ENCODE measurements at regions not wholly inside any gene's neighbourhood (a gene's known extent, or its start where the extent isn't known, plus 50 kb on each side); places are given as distances from the start of the nearest gene placed in this dataset.

GRCh38 chr9:111175350-111175749 is 137.1 kb upstream of the LPAR1 start:
- POLR2A ChIA-PET = no interaction called here
- no peak for DNase-seq (ENCODE audit: low spot score)
- H3K36me3 Mint-ChIP-seq = no peaks in the 10 kb centered on the region; the same call in 1 of the 2 replicates
- H3K27me3 Mint-ChIP-seq (ENCODE audit: low read depth) = no peaks in the 10 kb centered on the region
- TF ChIP-seq MYBL2 (CRISPR knock-in tag; IDR thresholded peaks at IDR 0.05) = no peak
- no peak for TF ChIP-seq SMAD4 (CRISPR knock-in tag; IDR thresholded peaks at IDR 0.05)
- TF ChIP-seq NFE2L1 (CRISPR knock-in tag; IDR thresholded peaks at IDR 0.05) = no peak
- TF ChIP-seq ZNF138 (CRISPR knock-in tag; conservative IDR thresholded peaks at IDR 0.05) = no peak
- TF ChIP-seq ELF4 (CRISPR knock-in tag; IDR thresholded peaks at IDR 0.05; ENCODE audit: low read depth) = no peak
- TF ChIP-seq ZNF232 (CRISPR knock-in tag; IDR thresholded peaks at IDR 0.05) = no peak
- no peak for TF ChIP-seq TEAD4 (CRISPR knock-in tag; IDR thresholded peaks at IDR 0.05)
- no peak for TF ChIP-seq TEAD1 (CRISPR knock-in tag; IDR thresholded peaks at IDR 0.05)
- TF ChIP-seq CTCF (IDR thresholded peaks at IDR 0.05) = no peak
- no peak for TF ChIP-seq GABPB1 (CRISPR knock-in tag; IDR thresholded peaks at IDR 0.05)
- no peak for TF ChIP-seq FOXJ3 (CRISPR knock-in tag; IDR thresholded peaks at IDR 0.05; ENCODE audit: borderline replicate concordance)
- no peak for TF ChIP-seq ZNF281 (CRISPR knock-in tag; IDR thresholded peaks at IDR 0.05)
- no peak for TF ChIP-seq SMAD3 (CRISPR knock-in tag; IDR thresholded peaks at IDR 0.05; ENCODE audit: borderline replicate concordance)
- TF ChIP-seq ZNF671 (CRISPR knock-in tag; IDR thresholded peaks at IDR 0.05) = no peak
- TF ChIP-seq PREB (CRISPR knock-in tag; IDR thresholded peaks at IDR 0.05; ENCODE audit: borderline replicate concordance) = no peak
- no peak for TF ChIP-seq HMGXB4 (CRISPR knock-in tag; IDR thresholded peaks at IDR 0.05)
- TF ChIP-seq CREB1 (CRISPR knock-in tag; IDR thresholded peaks at IDR 0.05) = no peak
- TF ChIP-seq ZNF219 (CRISPR knock-in tag; IDR thresholded peaks at IDR 0.05; ENCODE audit: borderline replicate concordance) = no peak
- TF ChIP-seq IRF2 (CRISPR knock-in tag; IDR thresholded peaks at IDR 0.05; ENCODE audit: borderline replicate concordance, low read depth) = no peak
- TF ChIP-seq HMGA2 (CRISPR knock-in tag; IDR thresholded peaks at IDR 0.05) = no peak
- no peak for ATAC-seq
- no peak overlapping the region for H3K4me3 Mint-ChIP-seq
- peaks cover 13% of the 10 kb centered on the region for H3K4me1 Mint-ChIP-seq
- CTCF ChIA-PET = no interaction called here
- H3K27ac Mint-ChIP-seq = no peak overlapping the region
- peaks cover 3% of the 10 kb centered on the region for H3K9me3 Mint-ChIP-seq

GRCh38 chr9:111167341-111167740 is 129.1 kb upstream of the LPAR1 start:
- POLR2A ChIA-PET = no interaction called here
- Mint-ChIP-seq H3K27ac (no peak overlapping the region), H3K9me3 (peaks cover 26% of the 10 kb centered on the region), H3K4me3 (no peak overlapping the region), H3K27me3 (ENCODE audit: low read depth) (no peaks in the 10 kb centered on the region; the same call in 1 of the 2 replicates), H3K4me1 (peaks cover 17% of the 10 kb centered on the region), H3K36me3 (peaks cover 20% of the 10 kb centered on the region)
- ATAC-seq = no peak
- CTCF ChIA-PET = no interaction called here
- no peak for DNase-seq (ENCODE audit: low spot score)
- TF ChIP-seq KAT7 (CRISPR knock-in tag; IDR thresholded peaks at IDR 0.05; ENCODE audit: borderline replicate concordance) = no peak
- TF ChIP-seq ZNF532 (CRISPR knock-in tag; IDR thresholded peaks at IDR 0.05; ENCODE audit: borderline replicate concordance) = no peak
- no peak for TF ChIP-seq ZNF423 (CRISPR knock-in tag; IDR thresholded peaks at IDR 0.05)
- TF ChIP-seq ATF3 (CRISPR knock-in tag; conservative IDR thresholded peaks at IDR 0.05) = no peak
- no peak for TF ChIP-seq E2F4 (CRISPR knock-in tag; IDR thresholded peaks at IDR 0.05; ENCODE audit: borderline replicate concordance, low read depth)
